Esophagus squamous epithelium (tissue), 5 donors: ENCODE measurements at regions not wholly inside any gene's neighbourhood (a gene's known extent, or its start where the extent isn't known, plus 50 kb on each side); places are given as distances from the start of the nearest gene placed in this dataset.

ENCODE experiments used
- DNase-seq: peaks from one replicate; lab custom pipeline; 2025; lab: John Stamatoyannopoulos, UW
- H3K27ac ChIP-seq, 4 donors: fragments of 200-600 bp; sonication (generic); one replicate each; pipeline ENCODE4 v1.5.1; 2016 to 2019; ENCODE audit warnings: mild to moderate bottlenecking in 1 of 4
- H3K27me3 ChIP-seq, 4 donors: fragments of 200-600 bp; sonication (generic); 1 replicate in 3 of 4; 2 replicates in 1 of 4; pipeline versions ENCODE4 v1.5.1 to v1.6.0; 2017 to 2021; ENCODE audit warnings: antibody characterized with exemption in 1 of 4
- H3K36me3 ChIP-seq, 3 donors: fragments of 200-600 bp; sonication (generic); one replicate each; pipeline ENCODE4 v1.5.1; 2016 to 2019
- H3K4me1 ChIP-seq, 3 donors: fragments of 200-600 bp; sonication (generic); one replicate each; pipeline ENCODE4 v1.5.1; 2017 to 2019
- H3K4me3 ChIP-seq, 4 donors: fragments of 200-600 bp; sonication (generic); 1 replicate in 3 of 4; 2 replicates in 1 of 4; pipeline ENCODE4 v1.5.1; 2016 to 2019; ENCODE audit warnings: mild to moderate bottlenecking in 2 of 4, moderate library complexity in 1 of 4
- H3K9me3 ChIP-seq, 3 donors: fragments of 200-600 bp; sonication (generic); one replicate each; pipeline ENCODE4 v1.5.1; 2016 to 2019
- POLR2A ChIP-seq, 4 donors: fragments of 450-650 bp; IDR thresholded peaks; one replicate each; pipeline ENCODE4 v1.6.1; 2017; ENCODE audit warnings: antibody characterized with exemption in 4 of 4, mild to moderate bottlenecking in 4 of 4, moderate library complexity in 3 of 4
- WGBS, 2 donors: methylation state at CpG; one replicate each; pipeline ENCODE4 v1.1.5; 2018; 5-methylcytosine and 5-hydroxymethylcytosine counted together
- intact Hi-C: fragments of 100-400 bp; cut with DNase I; formaldehyde crosslinking; loops from one replicate; pipeline ENCODE4 v1.15.0; 2022
- TF ChIP-seq, protein P1 (sequence below), 6 experiments: fragments of 450-650 bp in 4 of 6; fragments of 200-600 bp in 2 of 6; sonication (generic) in 2 of 6; IDR thresholded peaks; one replicate each; pipeline ENCODE4 v1.5.1; 2016 to 2019; ENCODE audit warnings: antibody characterized with exemption in 6 of 6, mild to moderate bottlenecking in 4 of 6, moderate library complexity in 4 of 6
- donor health status: DM: yes; HTN: yes; CAD: no.

DNA sequence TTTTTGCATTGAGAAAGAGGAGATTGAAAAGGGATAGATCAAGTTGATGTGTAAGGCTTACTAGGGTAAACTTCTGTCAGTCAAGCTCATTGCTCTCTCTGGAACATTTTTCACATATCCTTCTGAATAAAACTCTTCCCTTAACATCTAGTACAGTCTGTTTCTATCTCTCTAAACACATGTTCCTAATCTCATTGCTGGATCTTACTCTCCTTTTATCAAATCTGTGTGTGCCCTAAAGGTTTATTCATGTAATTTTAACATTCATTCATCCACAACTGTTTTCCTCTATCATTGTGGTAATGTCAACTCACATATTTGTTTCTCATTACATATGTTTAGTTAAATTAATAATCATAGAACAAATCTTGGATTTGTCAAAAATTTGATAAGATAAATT is 277.9 kb upstream of the GULP1 start:
- Histone ChIP-seq H3K4me3 (no peak overlapping the region), H3K4me1 (no peaks in the 10 kb centered on the region), H3K27me3 (no peaks in the 10 kb centered on the region), H3K36me3 (no peaks in the 10 kb centered on the region), H3K9me3 (no peaks in the 10 kb centered on the region), H3K27ac (no peak overlapping the region)
- intact Hi-C loops: no loop called here
- TF ChIP-seq, protein P1, sequence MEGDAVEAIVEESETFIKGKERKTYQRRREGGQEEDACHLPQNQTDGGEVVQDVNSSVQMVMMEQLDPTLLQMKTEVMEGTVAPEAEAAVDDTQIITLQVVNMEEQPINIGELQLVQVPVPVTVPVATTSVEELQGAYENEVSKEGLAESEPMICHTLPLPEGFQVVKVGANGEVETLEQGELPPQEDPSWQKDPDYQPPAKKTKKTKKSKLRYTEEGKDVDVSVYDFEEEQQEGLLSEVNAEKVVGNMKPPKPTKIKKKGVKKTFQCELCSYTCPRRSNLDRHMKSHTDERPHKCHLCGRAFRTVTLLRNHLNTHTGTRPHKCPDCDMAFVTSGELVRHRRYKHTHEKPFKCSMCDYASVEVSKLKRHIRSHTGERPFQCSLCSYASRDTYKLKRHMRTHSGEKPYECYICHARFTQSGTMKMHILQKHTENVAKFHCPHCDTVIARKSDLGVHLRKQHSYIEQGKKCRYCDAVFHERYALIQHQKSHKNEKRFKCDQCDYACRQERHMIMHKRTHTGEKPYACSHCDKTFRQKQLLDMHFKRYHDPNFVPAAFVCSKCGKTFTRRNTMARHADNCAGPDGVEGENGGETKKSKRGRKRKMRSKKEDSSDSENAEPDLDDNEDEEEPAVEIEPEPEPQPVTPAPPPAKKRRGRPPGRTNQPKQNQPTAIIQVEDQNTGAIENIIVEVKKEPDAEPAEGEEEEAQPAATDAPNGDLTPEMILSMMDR (IDR thresholded peaks at IDR 0.05): no peak
- TF ChIP-seq POLR2A (IDR thresholded peaks at IDR 0.05): no peak
- no peak for DNase-seq

DNA sequence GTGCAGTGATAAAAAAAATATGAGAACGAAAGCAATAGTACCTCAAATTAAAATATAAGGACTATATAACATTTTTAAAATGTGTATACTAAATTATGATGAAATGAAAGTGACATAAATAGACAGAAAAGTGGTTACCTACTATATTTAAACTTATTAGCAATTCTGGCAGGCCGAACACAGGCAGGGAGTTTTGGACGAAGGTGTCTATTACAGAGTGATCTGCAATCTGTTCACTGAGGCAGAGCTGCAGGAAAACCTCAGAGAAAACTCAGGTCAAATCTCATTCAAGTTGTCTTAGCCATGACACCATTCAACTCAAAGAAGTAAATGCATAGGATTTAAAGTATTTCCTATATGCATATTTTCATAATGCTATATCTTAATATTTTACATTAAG is 274.8 kb upstream of the GULP1 start:
- Histone ChIP-seq H3K27me3 (no peaks in the 10 kb centered on the region), H3K9me3 (no peaks in the 10 kb centered on the region), H3K4me3 (no peak overlapping the region), H3K4me1 (no peaks in the 10 kb centered on the region), H3K36me3 (no peaks in the 10 kb centered on the region), H3K27ac (no peak overlapping the region)
- no peak for TF ChIP-seq POLR2A (IDR thresholded peaks at IDR 0.05)
- TF ChIP-seq, protein P1 (IDR thresholded peaks at IDR 0.05): no peak
- intact Hi-C loops: no loop called here
- no peak for DNase-seq
- WGBS, 2 donors: 77 to 78% methylated on average over 3 of the region's 3 CpGs

DNA sequence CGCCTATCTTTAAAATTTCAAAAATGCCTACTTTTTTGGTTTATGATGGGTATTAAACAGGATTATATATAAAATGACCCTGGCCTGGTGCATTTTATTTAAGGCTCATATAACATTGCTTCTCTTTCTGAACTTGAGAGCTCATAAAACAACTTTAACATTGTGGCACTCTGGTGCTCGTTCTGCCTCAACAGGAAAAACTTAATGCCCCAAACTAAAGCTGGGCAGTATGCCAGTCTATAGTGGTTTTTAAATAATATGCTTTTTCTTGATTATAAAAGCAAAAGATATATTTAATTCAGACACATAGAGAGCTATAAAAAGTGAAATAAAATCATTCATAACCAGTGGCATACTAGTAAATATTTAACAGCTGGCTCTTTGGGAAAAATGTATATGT is 269.3 kb upstream of the GULP1 start:
- no peak overlapping the region for H3K4me3 ChIP-seq
- no peak for DNase-seq
- H3K36me3 ChIP-seq: no peaks in the 10 kb centered on the region
- no peaks in the 10 kb centered on the region for H3K4me1 ChIP-seq
- intact Hi-C loops: no loop called here
- TF ChIP-seq, protein P1 (IDR thresholded peaks at IDR 0.05): no peak
- no peak for TF ChIP-seq POLR2A (IDR thresholded peaks at IDR 0.05)
- WGBS, 2 donors: 58 to 60% methylated on average over 2 of the region's 2 CpGs
- no peaks in the 10 kb centered on the region for H3K9me3 ChIP-seq
- no peak overlapping the region for H3K27ac ChIP-seq
- no peaks in the 10 kb centered on the region for H3K27me3 ChIP-seq

DNA sequence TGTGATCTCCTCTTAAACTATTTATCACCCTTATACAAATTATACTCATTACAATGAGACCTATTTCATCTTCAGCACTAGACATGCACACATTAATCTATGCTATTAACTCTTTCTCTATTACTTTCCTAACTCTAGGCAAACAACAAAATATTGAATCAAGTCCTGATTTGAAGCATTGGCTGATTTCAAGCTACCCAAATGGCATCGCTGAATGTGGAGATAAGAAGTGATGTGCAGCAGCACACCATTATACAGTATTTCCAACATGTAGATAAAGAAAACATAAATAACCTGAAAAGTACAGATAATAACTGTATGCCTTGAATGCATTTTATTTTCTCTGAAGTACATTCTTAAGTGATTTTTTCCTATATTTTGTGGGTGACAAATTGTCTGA is 268.6 kb upstream of the GULP1 start:
- Histone ChIP-seq H3K36me3 (no peaks in the 10 kb centered on the region), H3K9me3 (no peaks in the 10 kb centered on the region), H3K27ac (no peak overlapping the region), H3K27me3 (no peaks in the 10 kb centered on the region), H3K4me1 (no peaks in the 10 kb centered on the region), H3K4me3 (no peak overlapping the region)
- intact Hi-C loops: no loop called here
- no peak for DNase-seq
- no peak for TF ChIP-seq POLR2A (IDR thresholded peaks at IDR 0.05)
- TF ChIP-seq, protein P1 (IDR thresholded peaks at IDR 0.05): no peak
- WGBS, 2 donors: 88 to 96% methylated on average over 1 of the region's 1 CpG

DNA sequence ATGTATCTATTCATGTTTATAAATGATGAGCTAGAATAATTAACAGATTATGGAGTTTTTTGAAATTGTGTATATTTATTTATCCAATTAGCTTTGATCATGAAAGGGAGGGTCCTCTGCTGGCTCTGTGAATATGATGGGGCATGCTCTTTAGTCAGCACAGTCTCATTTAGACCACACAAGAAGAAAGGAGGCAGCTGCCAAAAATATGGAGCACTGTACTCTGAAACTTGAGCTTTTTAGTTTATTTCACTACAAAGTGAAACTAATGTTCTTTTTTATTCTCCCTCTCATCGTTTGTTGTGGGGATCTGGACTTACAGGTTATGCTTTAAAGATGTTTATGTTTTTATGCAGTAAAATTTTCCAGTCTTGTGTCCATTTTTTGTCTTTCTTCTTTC is 266.9 kb upstream of the GULP1 start:
- intact Hi-C loops: no loop called here
- Histone ChIP-seq H3K4me3 (no peak overlapping the region), H3K4me1 (no peaks in the 10 kb centered on the region), H3K9me3 (no peaks in the 10 kb centered on the region), H3K36me3 (no peaks in the 10 kb centered on the region), H3K27ac (no peak overlapping the region), H3K27me3 (no peaks in the 10 kb centered on the region)
- TF ChIP-seq, protein P1 (IDR thresholded peaks at IDR 0.05): no peak
- no peak for TF ChIP-seq POLR2A (IDR thresholded peaks at IDR 0.05)
- no peak for DNase-seq
- 11 to 24% methylated on average over 1 of the region's 1 CpG for WGBS, 2 donors
